MV-4-11 (cell line): ENCODE measurements at regions not wholly inside any gene's neighbourhood (a gene's known extent, or its start where the extent isn't known, plus 50 kb on each side); places are given as distances from the start of the nearest gene placed in this dataset.
"Not testable (repeated sequence)": the region's sequence is repeated elsewhere in the genome, so short reads cannot be mapped to it uniquely, and the experiment has no call there.

ENCODE experiments used
- DNase-seq: peaks from one replicate; lab custom pipeline; 2025; lab: John Stamatoyannopoulos, UW

GRCh38 chr21:38041493-38041892 is 125.2 kb upstream of the KCNJ6 start:
- DNase-seq, result no peak

GRCh38 chr21:38042246-38042645 is 126.0 kb upstream of the KCNJ6 start:
- DNase-seq, result no peak

- no peak for DNase-seq
Observed at GRCh38 chr21:38048167-38048566, 131.9 kb upstream of the KCNJ6 start.

- DNase-seq, result no peak
Observed at GRCh38 chr21:38054334-38054733, 138.1 kb upstream of the KCNJ6 start.

- DNase-seq, result no peak
Observed at GRCh38 chr21:38056481-38056880, 140.2 kb upstream of the KCNJ6 start.

- DNase-seq, result no peak
Observed at GRCh38 chr21:38057626-38058025, 141.4 kb upstream of the KCNJ6 start.

GRCh38 chr21:38060533-38060932 is 144.3 kb upstream of the KCNJ6 start:
- no peak for DNase-seq

GRCh38 chr21:38067086-38067739 is 151.0 kb upstream of the KCNJ6 start:
- no peak for DNase-seq

- DNase-seq, result no peak
Observed at GRCh38 chr21:38072489-38072888, 156.2 kb upstream of the KCNJ6 start.

- DNase-seq, result no peak
Observed at GRCh38 chr21:38075833-38076587, 159.8 kb upstream of the KCNJ6 start.

- DNase-seq, result no peak
Observed at GRCh38 chr21:38077569-38077968, 161.3 kb upstream of the KCNJ6 start.

GRCh38 chr21:38080888-38081287 is 164.6 kb upstream of the KCNJ6 start:
- DNase-seq, result no peak

- DNase-seq, result peak; percentile 70
Observed at GRCh38 chr21:38081708-38082107, 165.5 kb upstream of the KCNJ6 start.

GRCh38 chr21:38082936-38083485 is 166.8 kb upstream of the KCNJ6 start:
- DNase-seq, result peak; percentile 19

GRCh38 chr21:38083535-38083934 is 167.3 kb upstream of the KCNJ6 start:
- peak; percentile 43 for DNase-seq

GRCh38 chr21:38086580-38086979 is 170.2 kb upstream of the KCNJ15 start:
- no peak for DNase-seq

GRCh38 chr21:38088916-38089762 is 167.7 kb upstream of the KCNJ15 start:
- DNase-seq, result no peak

- no peak for DNase-seq
Observed at GRCh38 chr21:38089763-38090046, 167.1 kb upstream of the KCNJ15 start.

GRCh38 chr21:38091061-38091460 is 165.7 kb upstream of the KCNJ15 start:
- DNase-seq, result not testable (repeated sequence)

GRCh38 chr21:38092051-38092450 is 164.7 kb upstream of the KCNJ15 start:
- no peak for DNase-seq

- no peak for DNase-seq
Observed at GRCh38 chr21:38095220-38095619, 161.6 kb upstream of the KCNJ15 start.

GRCh38 chr21:38097789-38098188 is 159.0 kb upstream of the KCNJ15 start:
- no peak for DNase-seq
